ENCODE measurements at regions not wholly inside any gene's neighbourhood (a gene's known extent, or its start where the extent isn't known, plus 50 kb on each side); places are given as distances from the start of the nearest gene placed in this dataset.

DNA sequence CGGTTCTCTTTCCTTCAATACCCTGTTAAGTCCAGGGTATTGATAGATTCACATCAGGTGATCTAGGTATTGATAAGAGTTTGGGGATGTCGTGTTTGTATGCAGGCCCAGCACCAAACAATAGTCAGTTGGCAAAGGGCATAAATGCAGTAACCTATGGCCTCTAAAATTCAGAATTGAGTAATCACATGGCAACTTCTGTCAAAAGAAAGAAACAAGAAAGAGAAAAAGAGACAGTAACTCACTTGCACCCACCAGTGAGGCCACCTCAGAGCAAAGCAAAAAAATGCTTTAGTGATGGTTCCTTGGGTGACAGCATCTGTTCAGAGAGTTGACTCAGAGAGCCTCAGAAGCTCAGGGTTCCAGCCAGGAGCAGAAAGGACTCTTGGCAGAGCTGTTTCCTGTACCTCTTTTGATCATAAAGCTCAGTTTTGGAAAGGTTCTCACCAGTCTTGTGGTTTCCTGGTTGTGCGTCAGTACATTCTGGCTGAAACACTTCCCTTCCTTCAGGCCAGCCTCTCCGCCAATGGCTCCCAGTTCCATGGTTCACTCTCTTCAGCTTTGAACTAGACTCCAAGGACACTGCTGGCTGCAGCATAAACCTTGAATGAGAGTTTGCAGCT lies 70.1 kb upstream of the GORAB start:
- TF ChIP-seq, protein P1, sequence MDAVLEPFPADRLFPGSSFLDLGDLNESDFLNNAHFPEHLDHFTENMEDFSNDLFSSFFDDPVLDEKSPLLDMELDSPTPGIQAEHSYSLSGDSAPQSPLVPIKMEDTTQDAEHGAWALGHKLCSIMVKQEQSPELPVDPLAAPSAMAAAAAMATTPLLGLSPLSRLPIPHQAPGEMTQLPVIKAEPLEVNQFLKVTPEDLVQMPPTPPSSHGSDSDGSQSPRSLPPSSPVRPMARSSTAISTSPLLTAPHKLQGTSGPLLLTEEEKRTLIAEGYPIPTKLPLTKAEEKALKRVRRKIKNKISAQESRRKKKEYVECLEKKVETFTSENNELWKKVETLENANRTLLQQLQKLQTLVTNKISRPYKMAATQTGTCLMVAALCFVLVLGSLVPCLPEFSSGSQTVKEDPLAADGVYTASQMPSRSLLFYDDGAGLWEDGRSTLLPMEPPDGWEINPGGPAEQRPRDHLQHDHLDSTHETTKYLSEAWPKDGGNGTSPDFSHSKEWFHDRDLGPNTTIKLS (IDR thresholded peaks at IDR 0.05; ENCODE audit: borderline replicate concordance, low read depth) = no peak
- no peak for TF ChIP-seq EZH2 (IDR thresholded peaks at IDR 0.05; ENCODE audit: borderline replicate concordance, low read depth, low read length)
- TF ChIP-seq POLR2A (conservative IDR thresholded peaks at IDR 0.05) = no peak
- TF ChIP-seq EP300 (IDR thresholded peaks at IDR 0.05; ENCODE audit: low read length) = no peak
- TF ChIP-seq MYC (IDR thresholded peaks at IDR 0.05; ENCODE audit: low read depth, low read length) = no peak
- TF ChIP-seq MYC (CRISPR knock-in tag; IDR thresholded peaks at IDR 0.05; ENCODE audit: borderline replicate concordance, low read depth) = no peak
- no peak for TF ChIP-seq SIX5 (IDR thresholded peaks at IDR 0.05; ENCODE audit: borderline replicate concordance in 1 of 2, insufficient read depth in 1 of 2, low read depth in 1 of 2, low read length in 2 of 2)
- TF ChIP-seq RAD21 (CRISPR knock-in tag; conservative IDR thresholded peaks at IDR 0.05 in 1 of 2, IDR thresholded peaks at IDR 0.05 in 1 of 2) = no peak
- TF ChIP-seq, protein P2, sequence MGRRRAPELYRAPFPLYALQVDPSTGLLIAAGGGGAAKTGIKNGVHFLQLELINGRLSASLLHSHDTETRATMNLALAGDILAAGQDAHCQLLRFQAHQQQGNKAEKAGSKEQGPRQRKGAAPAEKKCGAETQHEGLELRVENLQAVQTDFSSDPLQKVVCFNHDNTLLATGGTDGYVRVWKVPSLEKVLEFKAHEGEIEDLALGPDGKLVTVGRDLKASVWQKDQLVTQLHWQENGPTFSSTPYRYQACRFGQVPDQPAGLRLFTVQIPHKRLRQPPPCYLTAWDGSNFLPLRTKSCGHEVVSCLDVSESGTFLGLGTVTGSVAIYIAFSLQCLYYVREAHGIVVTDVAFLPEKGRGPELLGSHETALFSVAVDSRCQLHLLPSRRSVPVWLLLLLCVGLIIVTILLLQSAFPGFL (CRISPR knock-in tag; IDR thresholded peaks at IDR 0.05) = no peak
- no peak for TF ChIP-seq NR2C2 (CRISPR knock-in tag; IDR thresholded peaks at IDR 0.05)
- TF ChIP-seq NR2C2 (tag; IDR thresholded peaks at IDR 0.05) = no peak
- TF ChIP-seq RBM22 (IDR thresholded peaks at IDR 0.05; ENCODE audit: low read depth, low read length, poor library complexity, severe bottlenecking) = no peak
- TF ChIP-seq ZNF354B (CRISPR knock-in tag; IDR thresholded peaks at IDR 0.05) = no peak
- no peak for TF ChIP-seq TEAD4 (IDR thresholded peaks at IDR 0.05; ENCODE audit: low read length)
- TF ChIP-seq TEAD4 (CRISPR knock-in tag; IDR thresholded peaks at IDR 0.05; ENCODE audit: borderline replicate concordance) = no peak
- no peak for TF ChIP-seq NRF1 (conservative IDR thresholded peaks at IDR 0.05 in 1 of 2, IDR thresholded peaks at IDR 0.05 in 1 of 2)
- no peak for TF ChIP-seq NFE2L1 (tag; IDR thresholded peaks at IDR 0.05; ENCODE audit: borderline replicate concordance, low read depth)
